ENCODE measurements at regions not wholly inside any gene's neighbourhood (a gene's known extent, or its start where the extent isn't known, plus 50 kb on each side); places are given as distances from the start of the nearest gene placed in this dataset.

- TF ChIP-seq CTCF (IDR thresholded peaks at IDR 0.05), result no peak
- TF ChIP-seq POLR2A (IDR thresholded peaks at IDR 0.05), result no peak
- no peak for TF ChIP-seq EP300 (IDR thresholded peaks at IDR 0.05)
Observed at GRCh38 chr11:70569618-70569890, 171.2 kb downstream of the CTTN start.

Data from ovary (tissue), 3 donors.